NCI-H1417 treated with DMSO at 0.1 percent for 48 hours (cell line): ENCODE measurements at regions not wholly inside any gene's neighbourhood (a gene's known extent, or its start where the extent isn't known, plus 50 kb on each side); places are given as distances from the start of the nearest gene placed in this dataset.
"Not testable (repeated sequence)": the region's sequence is repeated elsewhere in the genome, so short reads cannot be mapped to it uniquely, and the experiment has no call there.

Experiments used
- DNase-seq: peaks from one replicate; lab custom pipeline; 2025; lab: John Stamatoyannopoulos, UW

DNA sequence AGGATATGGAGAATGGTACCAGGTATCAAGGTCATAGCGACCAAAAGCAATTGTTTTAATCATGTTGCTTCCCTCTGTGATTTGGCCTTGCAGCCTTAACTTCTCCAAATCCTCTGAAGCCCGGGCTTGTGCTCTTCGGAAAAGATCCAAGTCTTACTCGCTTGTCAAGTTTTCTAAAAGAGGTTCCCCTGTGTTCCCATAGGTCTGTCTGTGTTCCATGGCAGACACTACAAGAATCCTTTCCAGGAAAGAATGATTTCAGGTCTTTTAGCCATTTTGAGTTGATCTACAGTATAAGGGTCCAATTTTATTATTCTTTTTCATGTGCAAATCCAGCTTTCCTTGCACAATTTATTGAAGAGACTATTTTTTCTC is 710.6 kb upstream of the DIAPH2 start:
- DNase-seq: no peak

GRCh38 chrX:95974890-95975289 is 709.8 kb upstream of the DIAPH2 start:
- no peak for DNase-seq

GRCh38 chrX:95995583-95995982 is 689.1 kb upstream of the DIAPH2 start:
- DNase-seq: no peak

- DNase-seq: no peak
Observed at GRCh38 chrX:95996294-95996693, 688.3 kb upstream of the DIAPH2 start.

- DNase-seq: no peak
Observed at GRCh38 chrX:96002431-96002830, 682.2 kb upstream of the DIAPH2 start.

DNA sequence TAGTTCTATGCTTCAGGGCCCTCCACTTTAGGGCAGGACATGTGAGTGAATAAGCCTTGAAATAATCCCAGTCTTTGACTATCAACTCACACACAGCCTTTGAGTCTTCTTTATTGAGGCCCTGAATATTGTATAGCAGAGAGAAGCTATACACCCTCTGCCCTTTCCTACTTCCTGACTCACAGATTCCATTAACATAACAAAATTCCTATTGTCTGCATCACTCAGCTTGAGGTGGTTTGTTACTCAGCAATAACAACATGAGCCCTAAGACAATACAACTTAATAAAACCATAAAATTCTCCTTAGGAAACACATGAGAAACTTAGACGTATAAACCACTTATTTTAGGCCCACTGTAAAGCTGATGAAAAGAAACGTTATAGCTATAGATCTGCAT is 680.3 kb upstream of the DIAPH2 start:
- DNase-seq: no peak

DNA sequence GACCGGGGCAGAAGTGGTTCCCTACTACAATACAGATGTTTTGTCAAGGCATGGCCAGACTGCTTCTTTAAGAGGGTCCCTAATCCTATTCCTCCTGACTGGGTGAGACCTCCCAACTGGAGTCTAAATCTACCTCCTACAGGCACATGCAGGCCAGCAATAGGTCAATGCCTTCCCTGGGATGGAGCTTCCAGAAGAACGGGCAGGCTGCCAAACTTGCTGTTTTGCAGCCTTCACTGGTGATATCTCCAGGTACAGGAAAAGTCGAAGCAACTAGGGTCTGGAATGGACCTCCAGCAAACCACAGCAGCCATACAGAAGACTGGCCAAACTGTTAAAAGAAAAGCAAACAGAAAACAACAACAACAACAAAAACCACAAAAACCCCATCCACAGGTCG is 678.4 kb upstream of the DIAPH2 start:
- no peak for DNase-seq

- no peak for DNase-seq
Observed at GRCh38 chrX:96027407-96027806, 657.2 kb upstream of the DIAPH2 start.

- DNase-seq: no peak
Observed at GRCh38 chrX:96052078-96052477, 632.6 kb upstream of the DIAPH2 start.

DNA sequence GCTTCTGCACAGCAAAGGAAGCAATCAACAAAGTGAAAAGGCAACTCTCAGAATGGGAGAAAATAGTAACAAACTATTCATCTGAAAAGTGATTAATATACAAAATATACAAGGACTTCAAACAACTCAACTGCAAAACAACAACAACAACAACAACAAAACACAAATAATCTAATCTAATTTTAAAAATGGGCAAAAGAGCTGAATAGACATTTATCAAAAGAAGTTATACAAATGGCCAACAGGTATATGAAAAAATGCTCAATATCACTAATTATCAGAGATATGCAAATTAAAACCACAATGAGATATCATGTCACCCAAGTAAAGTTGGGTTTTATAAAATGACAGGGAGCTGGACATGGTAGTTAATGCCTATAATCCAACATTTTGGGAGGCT is 602.8 kb upstream of the DIAPH2 start:
- DNase-seq: no peak

DNA sequence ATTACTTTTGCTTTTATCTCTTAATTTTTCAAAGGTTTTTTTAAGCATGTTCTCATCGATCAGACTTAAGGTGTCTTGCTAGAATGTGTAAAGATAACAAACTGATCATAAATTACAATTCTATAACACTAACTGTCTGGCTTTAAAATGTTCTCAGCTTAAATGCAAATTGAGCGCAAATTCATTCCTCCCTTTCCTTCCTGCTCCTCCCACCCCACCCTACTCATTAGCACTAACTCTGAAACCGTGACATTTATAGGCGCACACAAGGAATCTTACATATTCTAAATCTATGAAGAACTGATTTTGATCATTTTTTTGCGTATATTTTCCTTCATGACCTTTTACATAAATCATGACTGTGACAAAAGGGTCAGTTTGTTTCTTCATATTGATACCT is 590.0 kb upstream of the DIAPH2 start:
- DNase-seq: no peak

DNA sequence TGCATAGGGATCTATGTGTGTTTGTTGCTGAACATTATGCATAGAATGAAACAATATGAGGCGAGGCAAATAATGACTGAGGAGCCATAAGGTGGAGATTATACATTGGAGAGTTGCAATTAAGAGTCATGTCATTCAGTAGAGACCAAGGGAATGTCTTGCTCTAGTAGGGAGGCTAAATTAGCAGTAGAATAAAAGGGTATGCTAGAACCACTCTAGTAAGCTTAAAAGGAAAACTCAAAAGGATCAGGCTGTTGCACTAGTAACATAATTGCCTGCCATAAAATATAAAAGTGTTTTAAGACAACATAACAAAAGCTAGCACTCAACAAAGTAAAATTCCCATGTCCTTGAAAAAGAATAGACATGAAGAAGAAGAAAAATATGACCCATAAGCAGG is 586.2 kb upstream of the DIAPH2 start:
- DNase-seq: no peak

GRCh38 chrX:96102997-96103396 is 581.6 kb upstream of the DIAPH2 start:
- DNase-seq: no peak

- no peak for DNase-seq
Observed at GRCh38 chrX:96112689-96113088, 572.0 kb upstream of the DIAPH2 start.

- no peak for DNase-seq
Observed at GRCh38 chrX:96126182-96126581, 558.5 kb upstream of the DIAPH2 start.

GRCh38 chrX:96128058-96128457 is 556.6 kb upstream of the DIAPH2 start:
- not testable (repeated sequence) for DNase-seq

DNA sequence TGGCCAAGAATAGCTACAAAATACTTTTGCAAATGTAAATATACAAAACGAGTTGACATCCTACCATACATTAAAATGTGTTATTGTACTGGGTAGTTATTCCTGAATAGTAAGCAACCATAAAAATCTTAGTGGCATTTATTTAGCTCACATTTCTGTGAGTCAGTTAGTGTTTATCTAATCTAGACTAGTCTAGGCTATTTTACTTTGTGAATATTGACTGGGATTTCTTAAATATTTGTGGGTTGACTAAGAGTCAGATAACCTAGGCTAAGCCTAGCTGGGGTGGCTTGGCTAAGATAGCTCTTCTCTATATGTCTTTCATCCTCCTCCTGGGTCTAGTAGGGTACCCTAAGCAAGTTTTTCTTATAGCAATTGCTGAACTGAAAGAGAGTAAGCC is 543.8 kb upstream of the DIAPH2 start:
- no peak for DNase-seq

GRCh38 chrX:96147681-96148080 is 537.0 kb upstream of the DIAPH2 start:
- DNase-seq: no peak

- DNase-seq: no peak
Observed at GRCh38 chrX:96170626-96171025, 514.0 kb upstream of the DIAPH2 start.

GRCh38 chrX:96176921-96177320 is 507.7 kb upstream of the DIAPH2 start:
- DNase-seq: no peak

DNA sequence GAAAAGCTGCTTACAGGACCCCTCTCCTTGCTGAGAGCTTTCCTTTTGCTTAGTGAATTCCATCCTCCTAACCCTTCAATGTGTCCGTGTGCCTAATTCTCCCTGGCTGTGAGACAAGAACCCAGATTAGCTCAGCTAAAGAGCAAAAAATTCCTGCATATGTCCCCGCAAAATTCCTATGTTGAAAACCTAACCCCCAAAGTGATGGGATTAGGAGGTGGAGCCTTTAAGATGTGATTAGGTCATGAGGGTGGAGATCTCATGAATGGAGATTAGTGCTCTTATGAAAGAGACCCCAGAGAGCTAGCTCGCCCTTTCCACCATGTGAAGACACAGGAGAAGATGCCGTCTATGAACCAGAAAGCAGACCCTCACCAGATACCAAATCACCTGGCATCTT is 503.0 kb upstream of the DIAPH2 start:
- no peak for DNase-seq

DNA sequence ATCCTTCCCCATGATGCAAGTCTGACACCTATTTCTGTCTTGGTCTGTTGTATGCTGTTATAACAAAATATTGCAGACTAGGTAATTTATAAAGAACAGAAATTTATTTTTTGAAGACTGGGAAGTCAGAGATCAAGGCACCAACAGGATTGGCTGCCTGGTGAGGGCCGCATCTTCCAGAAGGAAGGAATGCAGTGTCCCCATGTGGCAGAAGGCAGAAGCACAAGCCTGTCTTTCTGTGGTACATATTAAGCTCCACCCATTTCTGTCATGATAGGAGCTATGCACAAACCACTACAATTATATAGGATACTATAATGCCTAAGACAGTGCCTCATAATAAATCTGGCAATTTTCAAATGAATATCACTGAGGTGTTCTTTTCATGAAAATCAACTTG is 502.3 kb upstream of the DIAPH2 start:
- DNase-seq: no peak

DNA sequence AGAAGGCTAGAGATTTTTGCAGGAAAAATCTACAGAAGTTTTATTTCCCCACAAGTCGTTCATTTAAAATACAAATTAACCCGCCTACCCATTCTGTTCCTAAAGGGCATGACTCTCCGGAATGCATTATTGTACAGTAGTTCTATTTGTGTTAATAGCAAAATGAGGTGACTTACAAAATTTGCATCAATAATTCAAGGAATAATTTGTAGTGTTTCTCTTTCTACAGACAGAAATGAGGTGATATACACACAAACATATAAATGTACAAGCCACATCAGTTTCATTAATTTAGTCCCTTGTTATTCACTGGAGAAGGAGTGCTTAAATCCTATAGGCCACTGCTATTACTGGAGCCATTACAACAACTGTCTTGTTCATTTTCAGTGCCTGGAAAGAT is 501.3 kb upstream of the DIAPH2 start:
- no peak for DNase-seq

DNA sequence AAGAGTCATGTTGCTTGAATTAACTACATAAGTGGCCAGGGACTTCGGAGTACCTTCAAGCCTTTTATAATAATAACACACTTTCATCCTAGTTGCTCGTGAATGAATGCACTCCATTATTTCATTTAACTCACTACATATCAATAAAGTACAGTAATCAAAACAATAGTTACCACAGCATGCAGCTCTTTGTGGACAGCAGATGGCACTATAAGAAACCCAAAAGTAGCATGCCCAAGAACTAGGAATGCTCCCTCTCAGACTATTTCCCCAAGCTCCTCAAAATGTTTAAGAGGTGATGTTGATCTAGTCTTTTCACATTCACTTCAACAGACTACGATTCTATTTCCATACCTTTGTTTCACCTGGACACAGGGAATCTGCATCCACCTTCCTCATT is 500.8 kb upstream of the DIAPH2 start:
- DNase-seq: no peak

- no peak for DNase-seq
Observed at GRCh38 chrX:96204928-96205327, 479.7 kb upstream of the DIAPH2 start.
